ENCODE measurements at regions not wholly inside any gene's neighbourhood (a gene's known extent, or its start where the extent isn't known, plus 50 kb on each side); places are given as distances from the start of the nearest gene placed in this dataset.

- no peak overlapping the region for H3K4me3 ChIP-seq
- ATAC-seq (no peak), DNase-seq (no peak)
- no peaks in the 10 kb centered on the region for H3K27me3 ChIP-seq
- H3K4me1 ChIP-seq, result no peaks in the 10 kb centered on the region
- 39% methylated on average over 2 of the region's 2 CpGs for WGBS (ENCODE audit: insufficient coverage, low coverage, low lambda C conversion rate, missing lambda C conversion rate)
- TF ChIP-seq CTCF (IDR thresholded peaks at IDR 0.05), result peak; percentile 9 to 34 (median 22)
- no peak for TF ChIP-seq POLR2A (IDR thresholded peaks at IDR 0.05)
- H3K9me3 ChIP-seq, result no peaks in the 10 kb centered on the region
- no peaks in the 10 kb centered on the region for H3K36me3 ChIP-seq
- intact Hi-C loops (cut with DNase I), result no loop called here
- no peak overlapping the region for H3K27ac ChIP-seq
Observed at GRCh38 chrX:117120700-117121099, 657.9 kb upstream of the CT83 start.

DNA sequence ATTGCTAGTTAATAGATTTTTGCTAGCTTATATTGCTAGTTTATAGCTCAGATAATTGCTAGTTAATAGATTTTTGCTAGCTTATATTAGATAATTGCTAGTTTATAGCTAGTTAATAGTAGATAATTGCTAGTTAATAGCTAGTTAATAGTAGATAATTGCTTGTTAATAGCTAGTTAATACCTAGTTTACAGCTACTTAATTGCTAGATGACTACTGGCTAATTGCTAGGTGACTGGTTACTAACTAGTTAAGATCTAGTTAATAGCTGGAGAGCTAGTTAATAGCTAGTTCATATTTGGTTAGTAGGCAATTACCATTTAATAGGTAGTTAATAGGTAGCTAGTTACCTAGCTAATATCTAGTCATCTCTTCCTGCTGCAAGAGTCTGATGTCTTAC lies 633.8 kb upstream of the CT83 start:
- Histone ChIP-seq H3K36me3 (no peaks in the 10 kb centered on the region), H3K27me3 (no peaks in the 10 kb centered on the region), H3K4me1 (no peaks in the 10 kb centered on the region), H3K4me3 (no peak overlapping the region), H3K27ac (no peak overlapping the region), H3K9me3 (no peaks in the 10 kb centered on the region)
- no peak for DNase-seq
- intact Hi-C loops (cut with DNase I), result no loop called here
- no peak for TF ChIP-seq POLR2A (IDR thresholded peaks at IDR 0.05)
- no peak for TF ChIP-seq CTCF (IDR thresholded peaks at IDR 0.05)
- no peak for ATAC-seq

GRCh38 chrX:117095393-117095792 lies 632.6 kb upstream of the CT83 start:
- Histone ChIP-seq H3K4me1 (no peaks in the 10 kb centered on the region), H3K27ac (no peak overlapping the region), H3K36me3 (no peaks in the 10 kb centered on the region), H3K4me3 (no peak overlapping the region), H3K9me3 (no peaks in the 10 kb centered on the region), H3K27me3 (no peaks in the 10 kb centered on the region)
- DNase-seq (no peak), ATAC-seq (no peak)
- WGBS (ENCODE audit: insufficient coverage, low coverage, low lambda C conversion rate, missing lambda C conversion rate), result 58% methylated on average over 2 of the region's 2 CpGs
- intact Hi-C loops (cut with DNase I), result no loop called here
- TF ChIP-seq POLR2A (IDR thresholded peaks at IDR 0.05) (no peak), CTCF (IDR thresholded peaks at IDR 0.05) (no peak)

DNA sequence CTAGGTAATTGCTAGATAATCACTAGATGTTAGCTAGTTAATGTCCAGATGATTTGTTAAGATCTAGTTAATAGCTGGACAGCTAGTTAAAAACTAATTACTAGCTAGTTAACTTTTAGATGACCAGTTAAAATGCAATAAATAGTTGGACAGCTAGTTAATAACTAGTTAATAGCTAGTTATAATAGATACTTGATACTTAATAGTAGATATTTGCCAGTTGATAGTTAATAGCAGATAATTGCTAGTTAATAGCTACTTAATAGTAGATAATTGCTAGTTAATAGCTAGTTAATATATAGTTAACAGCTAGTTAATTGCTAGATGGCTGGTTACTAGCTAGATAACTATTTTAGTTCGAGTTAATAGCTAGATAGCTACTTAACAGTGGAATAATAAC lies 631.4 kb upstream of the CT83 start:
- Histone ChIP-seq H3K36me3 (no peaks in the 10 kb centered on the region), H3K4me1 (no peaks in the 10 kb centered on the region), H3K4me3 (no peak overlapping the region), H3K9me3 (no peaks in the 10 kb centered on the region), H3K27me3 (no peaks in the 10 kb centered on the region), H3K27ac (no peak overlapping the region)
- intact Hi-C loops (cut with DNase I), result no loop called here
- DNase-seq (no peak), ATAC-seq (no peak)
- peak in 1 of 4 donors; percentile 8 for TF ChIP-seq CTCF (IDR thresholded peaks at IDR 0.05)
- TF ChIP-seq POLR2A (IDR thresholded peaks at IDR 0.05), result no peak
- 50% methylated on average over 1 of the region's 1 CpG for WGBS (ENCODE audit: insufficient coverage, low coverage, low lambda C conversion rate, missing lambda C conversion rate)

DNA sequence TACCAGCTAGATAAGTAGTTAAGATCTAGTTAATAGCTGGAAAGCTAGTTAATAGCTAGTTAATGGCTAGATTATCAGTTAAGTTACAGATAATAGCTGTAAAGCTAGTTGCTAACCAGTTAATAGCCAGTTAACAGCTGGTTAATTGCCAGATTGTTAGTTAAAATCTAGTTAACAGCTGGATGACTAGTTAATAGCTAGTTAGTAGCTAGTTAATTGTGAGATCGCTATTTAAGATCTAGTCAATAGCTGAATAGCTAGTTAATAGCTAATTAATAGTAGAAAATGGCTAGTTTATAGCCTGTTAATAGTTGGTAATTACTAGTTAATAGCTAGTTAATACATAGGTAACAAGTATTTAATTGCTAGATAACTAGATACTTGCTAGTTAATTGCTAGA lies 630.5 kb upstream of the CT83 start:
- DNase-seq, result no peak
- intact Hi-C loops (cut with DNase I), result no loop called here
- Histone ChIP-seq H3K27me3 (no peaks in the 10 kb centered on the region), H3K9me3 (no peaks in the 10 kb centered on the region), H3K27ac (no peak overlapping the region), H3K36me3 (no peaks in the 10 kb centered on the region), H3K4me1 (no peaks in the 10 kb centered on the region), H3K4me3 (no peak overlapping the region)
- TF ChIP-seq POLR2A (IDR thresholded peaks at IDR 0.05) (no peak), CTCF (IDR thresholded peaks at IDR 0.05) (no peak)
- WGBS (ENCODE audit: insufficient coverage, low coverage, low lambda C conversion rate, missing lambda C conversion rate), result 60% methylated on average over 1 of the region's 1 CpG
- ATAC-seq, result no peak
